ENCODE measurements at regions not wholly inside any gene's neighbourhood (a gene's known extent, or its start where the extent isn't known, plus 50 kb on each side); places are given as distances from the start of the nearest gene placed in this dataset.

GRCh38 chr7:41198502-41198901 lies 504.4 kb downstream of the INHBA start:
- no peaks in the 10 kb centered on the region for H3K9me3 ChIP-seq
- H3K4me1 ChIP-seq (ENCODE audit: insufficient read depth): no peaks in the 10 kb centered on the region
- H3K27me3 ChIP-seq: no peaks in the 10 kb centered on the region
- no peak for DNase-seq
- H3K27ac ChIP-seq: no peak overlapping the region
- H3K36me3 ChIP-seq: no peaks in the 10 kb centered on the region
- intact Hi-C loops (cut with DNase I): no loop called here
- no peak overlapping the region for H3K4me3 ChIP-seq
- TF ChIP-seq EP300 (IDR thresholded peaks at IDR 0.05): no peak
- no peak for TF ChIP-seq CTCF (IDR thresholded peaks at IDR 0.05)
- no peak for TF ChIP-seq POLR2A (IDR thresholded peaks at IDR 0.05)

GRCh38 chr7:41197769-41198168 lies 505.1 kb downstream of the INHBA start:
- Histone ChIP-seq H3K27me3 (no peaks in the 10 kb centered on the region), H3K9me3 (no peaks in the 10 kb centered on the region), H3K27ac (no peak overlapping the region), H3K4me1 (ENCODE audit: insufficient read depth) (no peaks in the 10 kb centered on the region), H3K36me3 (no peaks in the 10 kb centered on the region), H3K4me3 (no peak overlapping the region)
- WGBS, 3 donors: 61 to 66% (median 65%) methylated on average over 2 of the region's 2 CpGs
- DNase-seq: no peak
- TF ChIP-seq EP300 (IDR thresholded peaks at IDR 0.05): no peak
- TF ChIP-seq POLR2A (IDR thresholded peaks at IDR 0.05): no peak
- no peak for TF ChIP-seq CTCF (IDR thresholded peaks at IDR 0.05)
- intact Hi-C loops (cut with DNase I): no loop called here

- no peaks in the 10 kb centered on the region for H3K4me1 ChIP-seq (ENCODE audit: insufficient read depth)
- no peaks in the 10 kb centered on the region for H3K36me3 ChIP-seq
- DNase-seq: no peak
- H3K27ac ChIP-seq: no peak overlapping the region
- intact Hi-C loops (cut with DNase I): no loop called here
- no peak for TF ChIP-seq POLR2A (IDR thresholded peaks at IDR 0.05)
- no peaks in the 10 kb centered on the region for H3K27me3 ChIP-seq
- 91 to 94% (median 92%) methylated on average over 6 of the region's 6 CpGs for WGBS, 3 donors
- no peak overlapping the region for H3K4me3 ChIP-seq
- H3K9me3 ChIP-seq: no peaks in the 10 kb centered on the region
Measured at GRCh38 chr7:41193738-41194282, 509.1 kb downstream of the INHBA start.

- Histone ChIP-seq H3K9me3 (no peaks in the 10 kb centered on the region), H3K4me3 (no peak overlapping the region), H3K36me3 (no peaks in the 10 kb centered on the region), H3K4me1 (ENCODE audit: insufficient read depth) (no peaks in the 10 kb centered on the region), H3K27ac (no peak overlapping the region), H3K27me3 (no peaks in the 10 kb centered on the region)
- DNase-seq: no peak
- TF ChIP-seq POLR2A (IDR thresholded peaks at IDR 0.05): no peak
- TF ChIP-seq EP300 (IDR thresholded peaks at IDR 0.05): no peak
- no peak for TF ChIP-seq CTCF (IDR thresholded peaks at IDR 0.05)
- 50 to 72% (median 51%) methylated on average over 2 of the region's 2 CpGs for WGBS, 3 donors
- intact Hi-C loops (cut with DNase I): no loop called here
Measured at GRCh38 chr7:41190581-41190980, 512.3 kb downstream of the INHBA start.

GRCh38 chr7:41189866-41190265 lies 513.0 kb downstream of the INHBA start:
- Histone ChIP-seq H3K4me1 (ENCODE audit: insufficient read depth) (no peaks in the 10 kb centered on the region), H3K36me3 (no peaks in the 10 kb centered on the region), H3K27me3 (no peaks in the 10 kb centered on the region), H3K4me3 (no peak overlapping the region), H3K9me3 (no peaks in the 10 kb centered on the region), H3K27ac (no peak overlapping the region)
- TF ChIP-seq POLR2A (IDR thresholded peaks at IDR 0.05) (no peak), EP300 (IDR thresholded peaks at IDR 0.05) (no peak), CTCF (IDR thresholded peaks at IDR 0.05) (no peak)
- intact Hi-C loops (cut with DNase I): no loop called here
- WGBS, 3 donors: 71 to 75% (median 73%) methylated on average over 2 of the region's 2 CpGs
- no peak for DNase-seq
